HFFc6 (cell line): ENCODE measurements at regions not wholly inside any gene's neighbourhood (a gene's known extent, or its start where the extent isn't known, plus 50 kb on each side); places are given as distances from the start of the nearest gene placed in this dataset.
"Not testable (repeated sequence)": the region's sequence is repeated elsewhere in the genome, so short reads cannot be mapped to it uniquely, and the experiment has no call there.

ENCODE experiments used
- DNase-seq: peaks from one replicate; pipeline ENCODE4 v3.0.0-alpha.2; 2018
- H3K27ac Mint-ChIP-seq: 2 replicates; pipeline ENCODE4 v1.8.0; 2020; ENCODE audit warnings: mild to moderate bottlenecking, mixed read lengths
- H3K27me3 Mint-ChIP-seq: 2 replicates; pipeline ENCODE4 v1.8.0; 2021; ENCODE audit warnings: mild to moderate bottlenecking, moderate library complexity, mixed read lengths; ENCODE audit not compliant: insufficient read depth
- H3K36me3 Mint-ChIP-seq: 2 replicates; pipeline ENCODE4 v1.8.0; 2021; ENCODE audit warnings: low read depth, mixed read lengths
- H3K4me1 Mint-ChIP-seq: 2 replicates; pipeline ENCODE4 v1.8.0; 2020; ENCODE audit warnings: low read depth, mixed read lengths
- H3K4me3 Mint-ChIP-seq: 2 replicates; pipeline ENCODE4 v1.8.0; 2020; ENCODE audit warnings: mild to moderate bottlenecking, moderate library complexity, mixed read lengths
- H3K9me3 Mint-ChIP-seq: 2 replicates; pipeline ENCODE4 v1.8.0; 2020; ENCODE audit warnings: mild to moderate bottlenecking, mixed read lengths
- TF ChIP-seq, protein P1 (sequence below): fragments of 200-600 bp; sonication (generic); IDR thresholded peaks from 2 replicates; pipeline ENCODE4 v1.5.0; 2021; ENCODE audit warnings: antibody characterized with exemption, mild to moderate bottlenecking

DNA sequence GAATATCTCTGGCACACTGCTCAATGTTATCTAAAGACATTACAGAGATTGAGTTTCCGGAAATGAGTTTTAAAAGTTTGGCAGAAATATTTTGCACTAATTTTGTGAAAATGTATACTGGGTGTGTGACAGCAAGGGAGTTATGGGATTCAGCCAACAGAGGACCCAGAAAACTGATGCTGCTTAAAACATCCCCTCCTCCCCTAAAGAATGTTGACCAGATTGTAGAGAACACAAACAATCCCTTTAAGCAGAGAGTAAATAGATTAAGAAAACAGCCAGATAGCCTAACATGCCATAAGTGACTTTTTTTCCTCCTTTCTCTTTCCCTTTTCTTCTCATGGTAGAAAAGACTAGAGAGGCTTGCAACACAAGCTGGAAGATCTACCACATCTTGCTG lies 928.0 kb upstream of the ALCAM start:
- no peaks in the 10 kb centered on the region for H3K9me3 Mint-ChIP-seq
- no peaks in the 10 kb centered on the region for H3K27me3 Mint-ChIP-seq
- H3K4me1 Mint-ChIP-seq = peaks cover 55% of the 10 kb centered on the region
- no peaks in the 10 kb centered on the region for H3K36me3 Mint-ChIP-seq
- no peak for DNase-seq
- no peak overlapping the region for H3K4me3 Mint-ChIP-seq
- H3K27ac Mint-ChIP-seq = no peak overlapping the region
- TF ChIP-seq, protein P1, sequence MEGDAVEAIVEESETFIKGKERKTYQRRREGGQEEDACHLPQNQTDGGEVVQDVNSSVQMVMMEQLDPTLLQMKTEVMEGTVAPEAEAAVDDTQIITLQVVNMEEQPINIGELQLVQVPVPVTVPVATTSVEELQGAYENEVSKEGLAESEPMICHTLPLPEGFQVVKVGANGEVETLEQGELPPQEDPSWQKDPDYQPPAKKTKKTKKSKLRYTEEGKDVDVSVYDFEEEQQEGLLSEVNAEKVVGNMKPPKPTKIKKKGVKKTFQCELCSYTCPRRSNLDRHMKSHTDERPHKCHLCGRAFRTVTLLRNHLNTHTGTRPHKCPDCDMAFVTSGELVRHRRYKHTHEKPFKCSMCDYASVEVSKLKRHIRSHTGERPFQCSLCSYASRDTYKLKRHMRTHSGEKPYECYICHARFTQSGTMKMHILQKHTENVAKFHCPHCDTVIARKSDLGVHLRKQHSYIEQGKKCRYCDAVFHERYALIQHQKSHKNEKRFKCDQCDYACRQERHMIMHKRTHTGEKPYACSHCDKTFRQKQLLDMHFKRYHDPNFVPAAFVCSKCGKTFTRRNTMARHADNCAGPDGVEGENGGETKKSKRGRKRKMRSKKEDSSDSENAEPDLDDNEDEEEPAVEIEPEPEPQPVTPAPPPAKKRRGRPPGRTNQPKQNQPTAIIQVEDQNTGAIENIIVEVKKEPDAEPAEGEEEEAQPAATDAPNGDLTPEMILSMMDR = no peak

DNA sequence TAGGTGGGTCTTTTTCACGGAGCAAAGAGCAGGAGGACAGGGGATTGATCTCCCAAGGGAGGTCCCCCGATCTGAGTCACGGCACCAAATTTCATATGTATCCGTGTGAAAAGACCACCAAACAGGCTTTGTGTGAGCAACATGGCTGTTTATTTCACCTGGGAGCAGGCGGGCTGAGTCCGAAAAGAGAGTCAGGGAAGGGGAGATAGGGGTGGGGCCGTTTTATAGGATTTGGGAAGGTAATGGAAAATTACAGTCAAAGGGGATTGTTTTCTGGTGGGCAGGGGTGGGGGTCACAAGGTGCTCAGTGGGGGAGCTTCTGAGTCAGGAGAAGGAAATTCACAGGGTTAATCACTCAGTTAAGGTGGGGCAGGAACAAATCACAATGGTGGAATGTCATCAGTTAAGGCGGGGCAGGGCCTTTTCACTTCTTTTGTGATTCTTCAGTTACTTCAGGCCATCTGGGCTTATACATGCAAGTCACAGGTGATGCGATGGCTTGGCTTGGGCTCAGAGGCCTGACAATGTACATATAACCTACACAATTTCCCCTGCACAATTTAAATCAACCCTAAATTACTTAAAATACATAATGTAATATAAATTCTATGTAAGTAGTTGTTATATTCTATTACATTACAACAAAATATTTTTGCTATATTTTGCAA lies 921.3 kb upstream of the ALCAM start:
- not testable (repeated sequence) for H3K27me3 Mint-ChIP-seq, DNase-seq, H3K9me3 Mint-ChIP-seq, H3K4me3 Mint-ChIP-seq, H3K27ac Mint-ChIP-seq, H3K36me3 Mint-ChIP-seq
- H3K4me1 Mint-ChIP-seq = peaks cover 16% of the 10 kb centered on the region; the same call in 1 of the 2 replicates

DNA sequence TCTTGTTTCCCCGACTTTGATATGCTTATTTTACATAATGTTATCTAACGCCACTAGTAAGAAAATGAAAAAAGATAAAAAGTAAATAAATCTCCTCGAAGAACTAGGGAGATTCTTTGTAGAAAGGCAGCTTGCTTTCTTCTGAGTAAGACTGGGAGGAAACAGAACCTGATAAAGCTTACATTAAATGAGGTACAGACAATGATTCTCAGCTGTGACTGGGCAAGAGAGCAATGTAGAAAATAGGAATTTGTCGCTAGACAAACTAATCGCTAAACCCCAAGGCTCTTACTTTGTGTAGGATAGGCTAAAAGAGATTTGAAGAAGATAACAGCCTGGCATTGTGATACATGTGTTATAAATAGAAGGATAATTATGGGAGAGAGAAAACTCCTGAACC lies 919.0 kb upstream of the ALCAM start:
- Mint-ChIP-seq H3K9me3 (no peaks in the 10 kb centered on the region), H3K27me3 (peaks cover 8% of the 10 kb centered on the region), H3K27ac (no peak overlapping the region), H3K4me1 (peaks cover 5% of the 10 kb centered on the region; the same call in 1 of the 2 replicates), H3K4me3 (no peak overlapping the region), H3K36me3 (peaks cover 4% of the 10 kb centered on the region; the same call in 1 of the 2 replicates)
- TF ChIP-seq, protein P1 = no peak
- no peak for DNase-seq

DNA sequence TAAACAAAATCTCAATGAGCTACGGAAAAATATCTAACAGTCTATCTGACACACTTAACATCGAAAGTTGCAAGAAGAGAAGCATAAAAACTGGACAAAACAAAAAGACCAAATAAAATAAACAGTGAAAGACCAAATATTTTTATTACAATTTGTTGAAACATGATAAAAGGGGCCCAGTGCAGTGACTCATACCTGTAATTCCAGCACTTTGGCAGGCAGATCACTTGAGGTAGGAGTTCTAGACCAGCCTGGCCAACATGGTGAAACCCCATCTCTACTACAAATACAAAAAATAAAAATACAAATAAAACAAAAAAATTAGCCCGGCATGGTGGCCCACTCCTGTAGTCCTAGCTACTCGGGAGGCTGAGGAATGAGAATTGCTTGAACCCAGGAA lies 914.0 kb upstream of the ALCAM start:
- DNase-seq = no peak
- Mint-ChIP-seq H3K9me3 (no peaks in the 10 kb centered on the region), H3K36me3 (no peaks in the 10 kb centered on the region), H3K27ac (no peak overlapping the region), H3K4me1 (peaks cover 12% of the 10 kb centered on the region; the same call in 1 of the 2 replicates), H3K27me3 (peaks cover 8% of the 10 kb centered on the region), H3K4me3 (no peak overlapping the region)
- TF ChIP-seq, protein P1 = no peak

DNA sequence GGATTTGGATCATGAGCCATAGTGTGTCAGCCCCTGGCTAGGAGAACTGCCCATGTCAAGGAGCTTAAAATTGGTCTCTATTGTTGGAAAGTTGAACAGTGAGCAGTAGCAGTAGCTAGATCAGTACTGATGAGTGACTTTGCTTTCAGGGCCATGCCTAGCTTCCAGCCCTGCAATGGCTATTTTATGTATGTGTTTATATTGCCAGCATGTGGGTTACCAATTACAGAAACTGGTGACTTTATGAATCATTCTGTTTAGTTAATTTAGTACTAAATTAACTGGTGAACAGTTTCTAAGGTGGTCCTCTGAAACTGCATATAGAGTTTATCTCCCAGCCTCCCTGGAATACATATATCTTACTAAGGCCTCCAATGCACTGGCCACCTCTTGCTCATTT lies 908.1 kb upstream of the ALCAM start:
- no peak overlapping the region for H3K4me3 Mint-ChIP-seq
- TF ChIP-seq, protein P1 = no peak
- no peaks in the 10 kb centered on the region for H3K36me3 Mint-ChIP-seq
- H3K4me1 Mint-ChIP-seq = no peaks in the 10 kb centered on the region; the same call in 1 of the 2 replicates
- H3K27ac Mint-ChIP-seq = no peak overlapping the region
- no peaks in the 10 kb centered on the region for H3K9me3 Mint-ChIP-seq
- DNase-seq = no peak
- H3K27me3 Mint-ChIP-seq = no peaks in the 10 kb centered on the region

DNA sequence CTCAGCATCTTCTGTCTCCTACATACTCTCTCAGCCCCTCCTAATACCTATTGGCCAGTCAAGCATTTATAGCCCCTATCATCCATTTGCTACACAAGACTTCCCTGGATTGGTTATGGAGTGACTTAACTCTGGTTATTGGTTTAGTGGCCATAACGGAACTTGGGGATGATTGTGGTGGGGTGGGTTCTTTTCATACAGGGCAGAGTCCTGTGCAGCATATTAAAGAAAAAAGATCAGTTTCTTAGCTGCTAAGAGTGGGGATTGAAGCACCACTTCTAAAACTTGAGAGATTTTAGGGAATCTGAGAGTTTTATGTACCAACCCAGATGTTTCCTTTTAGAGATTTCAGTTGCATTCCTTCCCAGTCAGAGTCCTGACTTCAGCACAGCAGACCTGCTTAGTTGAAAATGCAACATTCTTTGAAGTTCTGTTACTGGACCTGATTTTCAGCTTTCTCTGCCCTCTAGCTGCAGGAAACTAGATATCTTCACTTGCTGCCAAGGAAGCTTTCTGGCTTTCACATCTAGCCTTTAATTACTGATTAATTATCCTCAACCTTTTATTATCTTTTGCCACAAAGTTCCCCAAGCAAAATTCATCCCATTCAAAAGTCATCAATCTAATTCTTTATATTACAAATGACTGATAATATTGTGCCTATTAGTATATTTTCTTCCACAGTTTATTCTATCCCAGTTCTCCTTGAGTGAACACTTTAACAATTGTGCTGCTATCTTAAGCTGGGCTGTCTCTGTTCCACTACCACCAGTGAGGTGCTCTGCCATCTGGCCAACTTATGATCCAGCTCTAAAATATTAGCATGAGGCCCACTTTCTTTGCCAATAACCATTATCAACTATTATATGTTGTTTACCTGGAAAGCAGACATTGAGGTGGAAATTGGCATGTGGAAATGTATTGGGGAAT lies 906.0 kb upstream of the ALCAM start:
- Mint-ChIP-seq H3K4me3 (no peak overlapping the region), H3K36me3 (0 out of 2 replicates have a peak, but pooled peaks cover 7% of the 10 kb centered on the region), H3K27me3 (no peaks in the 10 kb centered on the region), H3K27ac (no peak overlapping the region), H3K9me3 (peaks cover 7% of the 10 kb centered on the region), H3K4me1 (no peaks in the 10 kb centered on the region)
- TF ChIP-seq, protein P1 = peak; percentile 72
- DNase-seq = peak; percentile 46
